NCI-H1436 treated with DMSO at 0.1 percent for 48 hours (cell line): ENCODE measurements at regions not wholly inside any gene's neighbourhood (a gene's known extent, or its start where the extent isn't known, plus 50 kb on each side); places are given as distances from the start of the nearest gene placed in this dataset.

ENCODE experiments used
- DNase-seq: peaks from one replicate; lab custom pipeline; 2025; lab: John Stamatoyannopoulos, UW

GRCh38 chr4:18388039-18388438, 366.5 kb upstream of the LCORL start:
- DNase-seq = no peak

GRCh38 chr4:18381186-18381585, 359.6 kb upstream of the LCORL start:
- no peak for DNase-seq

- no peak for DNase-seq
These were observed 348.0 kb upstream of the LCORL start for GRCh38 chr4:18369561-18369960.

GRCh38 chr4:18366892-18367291, 345.3 kb upstream of the LCORL start:
- DNase-seq = no peak

- no peak for DNase-seq
These were observed 344.6 kb upstream of the LCORL start for GRCh38 chr4:18366136-18366535.

GRCh38 chr4:18343581-18343980, 322.0 kb upstream of the LCORL start:
- no peak for DNase-seq

GRCh38 chr4:18342847-18343246, 321.3 kb upstream of the LCORL start:
- DNase-seq = no peak

- DNase-seq = no peak
These were observed 300.5 kb upstream of the LCORL start for GRCh38 chr4:18321956-18322530.

- no peak for DNase-seq
These were observed 297.9 kb upstream of the LCORL start for GRCh38 chr4:18319431-18319830.

- no peak for DNase-seq
These were observed 297.3 kb upstream of the LCORL start for GRCh38 chr4:18318682-18319388.

GRCh38 chr4:18314731-18315130, 293.2 kb upstream of the LCORL start:
- no peak for DNase-seq

GRCh38 chr4:18297684-18298083, 276.1 kb upstream of the LCORL start:
- no peak for DNase-seq

- DNase-seq = no peak
These were observed 274.9 kb upstream of the LCORL start for GRCh38 chr4:18296411-18296810.

- DNase-seq = no peak
These were observed 273.3 kb upstream of the LCORL start for GRCh38 chr4:18294846-18295245.

GRCh38 chr4:18294021-18294420, 272.5 kb upstream of the LCORL start:
- no peak for DNase-seq

GRCh38 chr4:18292411-18292810, 270.9 kb upstream of the LCORL start:
- DNase-seq = no peak

GRCh38 chr4:18291981-18292380, 270.4 kb upstream of the LCORL start:
- no peak for DNase-seq

GRCh38 chr4:18291256-18291655, 269.7 kb upstream of the LCORL start:
- no peak for DNase-seq

- no peak for DNase-seq
These were observed 263.8 kb upstream of the LCORL start for GRCh38 chr4:18285357-18285756.

GRCh38 chr4:18278244-18278643, 256.7 kb upstream of the LCORL start:
- DNase-seq = no peak

GRCh38 chr4:18262832-18263231, 241.3 kb upstream of the LCORL start:
- no peak for DNase-seq

- DNase-seq = no peak
These were observed 230.5 kb upstream of the LCORL start for GRCh38 chr4:18252052-18252451.

GRCh38 chr4:18250564-18250963, 229.0 kb upstream of the LCORL start:
- no peak for DNase-seq

GRCh38 chr4:18248611-18249010, 227.1 kb upstream of the LCORL start:
- no peak for DNase-seq
